ENCODE measurements at regions not wholly inside any gene's neighbourhood (a gene's known extent, or its start where the extent isn't known, plus 50 kb on each side); places are given as distances from the start of the nearest gene placed in this dataset.

DNA sequence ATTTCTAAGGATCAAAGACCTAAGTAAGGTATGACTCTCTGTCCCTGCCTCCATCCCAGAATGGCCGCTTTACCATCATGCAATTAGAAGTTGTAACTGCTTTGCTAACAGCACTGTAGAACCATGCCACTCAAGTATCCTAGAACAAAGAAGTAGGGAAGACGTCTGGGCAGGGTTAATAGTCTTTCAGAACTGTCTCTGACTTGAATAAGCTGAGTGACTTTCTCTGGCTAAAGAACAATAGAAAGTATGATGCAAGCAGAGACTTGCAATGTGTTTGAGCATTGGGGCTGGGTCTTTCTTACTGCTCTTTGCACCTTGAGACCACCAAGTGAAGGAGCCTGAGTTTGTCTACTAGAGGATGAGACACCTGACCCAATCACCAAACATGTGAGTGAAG lies 279.6 kb upstream of the JAG1 start:
- Histone ChIP-seq H3K27me3 (ENCODE audit: control insufficient read depth, insufficient read depth, low read length) (no peaks in the 10 kb centered on the region), H3K9me3 (ENCODE audit: control insufficient read depth, low read length) (no peaks in the 10 kb centered on the region), H3K36me3 (ENCODE audit: control insufficient read depth, insufficient read depth, low read length) (no peaks in the 10 kb centered on the region), H3K9ac (ENCODE audit: low read length) (no peak overlapping the region), H3K4me1 (ENCODE audit: control insufficient read depth, insufficient read depth, low read length) (peaks cover 16% of the 10 kb centered on the region), H3K4me3 (ENCODE audit: low read length) (no peak overlapping the region)

GRCh38 chr20:10954137-10954840 lies 280.5 kb upstream of the JAG1 start:
- Histone ChIP-seq H3K27me3 (ENCODE audit: control insufficient read depth, insufficient read depth, low read length) (no peaks in the 10 kb centered on the region), H3K36me3 (ENCODE audit: control insufficient read depth, insufficient read depth, low read length) (no peaks in the 10 kb centered on the region), H3K4me1 (ENCODE audit: control insufficient read depth, insufficient read depth, low read length) (peaks cover 16% of the 10 kb centered on the region), H3K4me3 (ENCODE audit: low read length) (no peak overlapping the region), H3K9me3 (ENCODE audit: control insufficient read depth, low read length) (no peaks in the 10 kb centered on the region), H3K9ac (ENCODE audit: low read length) (no peak overlapping the region)

GRCh38 chr20:10954908-10955580 lies 281.2 kb upstream of the JAG1 start:
- H3K36me3 ChIP-seq (ENCODE audit: control insufficient read depth, insufficient read depth, low read length): no peaks in the 10 kb centered on the region
- H3K4me3 ChIP-seq (ENCODE audit: low read length): no peak overlapping the region
- H3K9me3 ChIP-seq (ENCODE audit: control insufficient read depth, low read length): no peaks in the 10 kb centered on the region
- H3K4me1 ChIP-seq (ENCODE audit: control insufficient read depth, insufficient read depth, low read length): peaks cover 12% of the 10 kb centered on the region
- no peaks in the 10 kb centered on the region for H3K27me3 ChIP-seq (ENCODE audit: control insufficient read depth, insufficient read depth, low read length)
- H3K9ac ChIP-seq (ENCODE audit: low read length): no peak overlapping the region

DNA sequence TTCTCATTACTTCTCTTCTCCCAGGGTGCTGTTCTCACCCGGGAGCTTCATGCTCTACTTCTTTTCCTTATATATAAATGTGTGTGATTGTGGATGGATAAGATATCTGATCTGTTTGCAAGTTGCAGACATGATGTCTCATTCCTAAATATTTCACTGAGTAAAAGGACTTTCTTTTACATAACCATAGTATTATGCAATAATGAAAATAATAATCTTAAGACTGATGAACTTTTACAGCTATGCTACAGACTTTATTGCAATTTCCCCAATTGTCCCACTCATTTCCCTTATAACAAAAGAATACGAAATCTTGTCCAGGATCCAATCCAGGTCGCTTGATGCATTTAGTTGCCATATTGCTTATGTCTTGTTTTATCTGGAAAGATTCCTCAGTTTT lies 284.5 kb upstream of the JAG1 start:
- no peaks in the 10 kb centered on the region for H3K36me3 ChIP-seq (ENCODE audit: control insufficient read depth, insufficient read depth, low read length)
- no peak overlapping the region for H3K9ac ChIP-seq (ENCODE audit: low read length)
- H3K9me3 ChIP-seq (ENCODE audit: control insufficient read depth, low read length): no peaks in the 10 kb centered on the region
- no peaks in the 10 kb centered on the region for H3K27me3 ChIP-seq (ENCODE audit: control insufficient read depth, insufficient read depth, low read length)
- H3K4me1 ChIP-seq (ENCODE audit: control insufficient read depth, insufficient read depth, low read length): no peaks in the 10 kb centered on the region
- H3K4me3 ChIP-seq (ENCODE audit: low read length): no peak overlapping the region

GRCh38 chr20:10960416-10960815 lies 286.6 kb upstream of the JAG1 start:
- no peaks in the 10 kb centered on the region for H3K27me3 ChIP-seq (ENCODE audit: control insufficient read depth, insufficient read depth, low read length)
- H3K9ac ChIP-seq (ENCODE audit: low read length): no peak overlapping the region
- no peaks in the 10 kb centered on the region for H3K36me3 ChIP-seq (ENCODE audit: control insufficient read depth, insufficient read depth, low read length)
- no peak overlapping the region for H3K4me3 ChIP-seq (ENCODE audit: low read length)
- no peaks in the 10 kb centered on the region for H3K4me1 ChIP-seq (ENCODE audit: control insufficient read depth, insufficient read depth, low read length)
- no peaks in the 10 kb centered on the region for H3K9me3 ChIP-seq (ENCODE audit: control insufficient read depth, low read length)

GRCh38 chr20:10961651-10962288 lies 288.0 kb upstream of the JAG1 start:
- H3K36me3 ChIP-seq (ENCODE audit: control insufficient read depth, insufficient read depth, low read length): no peaks in the 10 kb centered on the region
- H3K4me1 ChIP-seq (ENCODE audit: control insufficient read depth, insufficient read depth, low read length): no peaks in the 10 kb centered on the region
- no peaks in the 10 kb centered on the region for H3K27me3 ChIP-seq (ENCODE audit: control insufficient read depth, insufficient read depth, low read length)
- H3K9ac ChIP-seq (ENCODE audit: low read length): no peak overlapping the region
- no peaks in the 10 kb centered on the region for H3K9me3 ChIP-seq (ENCODE audit: control insufficient read depth, low read length)
- no peak overlapping the region for H3K4me3 ChIP-seq (ENCODE audit: low read length)

- H3K27me3 ChIP-seq (ENCODE audit: control insufficient read depth, insufficient read depth, low read length): no peaks in the 10 kb centered on the region
- H3K4me1 ChIP-seq (ENCODE audit: control insufficient read depth, insufficient read depth, low read length): no peaks in the 10 kb centered on the region
- no peaks in the 10 kb centered on the region for H3K36me3 ChIP-seq (ENCODE audit: control insufficient read depth, insufficient read depth, low read length)
- no peak overlapping the region for H3K4me3 ChIP-seq (ENCODE audit: low read length)
- H3K9ac ChIP-seq (ENCODE audit: low read length): no peak overlapping the region
- no peaks in the 10 kb centered on the region for H3K9me3 ChIP-seq (ENCODE audit: control insufficient read depth, low read length)
Observed at GRCh38 chr20:10962937-10963336, 289.1 kb upstream of the JAG1 start.

DNA sequence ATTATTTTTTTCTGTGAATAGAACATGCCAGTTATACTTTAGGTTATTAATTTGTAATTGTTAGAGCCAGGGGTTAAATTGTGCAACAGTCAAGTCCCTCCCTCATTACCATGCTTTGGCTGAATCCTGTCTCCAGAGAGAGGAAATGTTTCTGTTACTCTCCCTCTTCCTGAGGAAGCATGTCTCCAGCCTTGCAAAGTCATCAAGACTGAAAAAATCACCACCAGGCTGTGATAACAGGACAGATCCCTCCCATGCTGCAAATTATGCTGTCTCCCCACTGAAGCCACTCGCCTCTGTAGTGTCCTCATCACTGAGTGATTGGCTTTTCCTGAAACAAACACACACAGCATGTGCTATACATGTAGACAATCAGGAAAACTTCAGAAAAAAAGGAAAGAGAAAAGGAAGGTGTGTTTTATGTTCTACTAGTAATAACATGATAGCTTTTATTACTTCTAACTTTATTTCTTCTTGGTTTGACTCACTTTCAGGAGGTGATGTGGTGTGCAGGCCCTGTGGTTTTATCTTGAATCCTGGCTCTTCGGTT lies 290.0 kb upstream of the JAG1 start:
- no peak overlapping the region for H3K4me3 ChIP-seq (ENCODE audit: low read length)
- H3K27me3 ChIP-seq (ENCODE audit: control insufficient read depth, insufficient read depth, low read length): no peaks in the 10 kb centered on the region
- H3K36me3 ChIP-seq (ENCODE audit: control insufficient read depth, insufficient read depth, low read length): no peaks in the 10 kb centered on the region
- H3K9me3 ChIP-seq (ENCODE audit: control insufficient read depth, low read length): no peaks in the 10 kb centered on the region
- H3K9ac ChIP-seq (ENCODE audit: low read length): no peak overlapping the region
- no peaks in the 10 kb centered on the region for H3K4me1 ChIP-seq (ENCODE audit: control insufficient read depth, insufficient read depth, low read length)

DNA sequence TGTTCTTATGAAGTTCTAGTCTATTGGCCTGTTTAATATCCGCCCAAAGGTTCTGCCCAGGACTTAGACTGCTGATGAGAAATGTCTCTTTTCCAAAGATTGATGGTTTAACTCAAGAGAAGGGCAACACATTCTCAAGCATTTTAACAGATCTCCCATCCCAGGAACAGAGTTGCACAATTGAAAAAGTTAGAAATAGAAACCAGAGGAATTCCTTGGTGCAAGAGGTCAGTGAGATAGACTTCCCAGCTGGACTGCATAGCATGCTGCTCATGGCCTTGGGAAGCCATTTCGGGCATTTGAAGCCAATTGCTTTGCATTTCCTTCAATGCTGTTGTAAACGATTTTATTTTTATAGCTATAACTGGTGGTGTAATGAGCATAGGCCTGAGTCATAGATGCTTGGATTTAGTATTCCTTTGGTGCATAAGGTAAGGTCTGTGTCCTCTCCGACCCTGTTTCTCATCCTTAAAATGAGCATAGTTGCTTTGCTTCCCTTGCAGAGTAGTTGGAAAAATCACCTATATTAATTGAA lies 292.2 kb upstream of the JAG1 start:
- no peaks in the 10 kb centered on the region for H3K4me1 ChIP-seq (ENCODE audit: control insufficient read depth, insufficient read depth, low read length)
- H3K9me3 ChIP-seq (ENCODE audit: control insufficient read depth, low read length): no peaks in the 10 kb centered on the region
- no peaks in the 10 kb centered on the region for H3K36me3 ChIP-seq (ENCODE audit: control insufficient read depth, insufficient read depth, low read length)
- no peak overlapping the region for H3K4me3 ChIP-seq (ENCODE audit: low read length)
- no peaks in the 10 kb centered on the region for H3K27me3 ChIP-seq (ENCODE audit: control insufficient read depth, insufficient read depth, low read length)
- H3K9ac ChIP-seq (ENCODE audit: low read length): no peak overlapping the region

DNA sequence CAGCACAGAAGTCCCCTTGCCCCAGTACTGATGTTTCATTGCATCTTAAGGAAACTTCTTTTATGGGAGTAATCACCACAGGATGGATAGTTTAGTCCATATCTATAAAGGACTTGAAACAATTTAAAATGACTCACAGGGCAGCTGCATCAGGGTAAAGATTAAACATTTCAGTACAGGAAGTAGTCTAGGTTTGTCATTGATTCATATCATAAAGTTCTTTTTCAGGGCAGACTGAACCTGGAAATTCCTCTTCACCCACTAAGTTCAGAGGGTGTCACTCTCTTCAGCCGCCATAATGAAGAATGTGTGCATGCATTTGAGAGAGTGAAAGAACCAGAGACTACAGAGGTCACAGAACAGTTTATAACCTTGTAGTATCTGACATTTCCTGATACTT lies 296.3 kb upstream of the JAG1 start:
- no peaks in the 10 kb centered on the region for H3K4me1 ChIP-seq (ENCODE audit: control insufficient read depth, insufficient read depth, low read length)

GRCh38 chr20:10971096-10971495 lies 297.3 kb upstream of the JAG1 start:
- no peak overlapping the region for H3K4me3 ChIP-seq (ENCODE audit: low read length)
- H3K4me1 ChIP-seq (ENCODE audit: control insufficient read depth, insufficient read depth, low read length): no peaks in the 10 kb centered on the region

More for the DNA sequence above, 296.3 kb upstream of the JAG1 start:
- H3K27me3 ChIP-seq (ENCODE audit: control insufficient read depth, insufficient read depth, low read length): no peaks in the 10 kb centered on the region
- no peak overlapping the region for H3K4me3 ChIP-seq (ENCODE audit: low read length)
- no peak overlapping the region for H3K9ac ChIP-seq (ENCODE audit: low read length)
- no peaks in the 10 kb centered on the region for H3K36me3 ChIP-seq (ENCODE audit: control insufficient read depth, insufficient read depth, low read length)
- H3K9me3 ChIP-seq (ENCODE audit: control insufficient read depth, low read length): no peaks in the 10 kb centered on the region

More at GRCh38 chr20:10971096-10971495, 297.3 kb upstream of the JAG1 start:
- Histone ChIP-seq H3K36me3 (ENCODE audit: control insufficient read depth, insufficient read depth, low read length) (no peaks in the 10 kb centered on the region), H3K9me3 (ENCODE audit: control insufficient read depth, low read length) (no peaks in the 10 kb centered on the region), H3K9ac (ENCODE audit: low read length) (no peak overlapping the region), H3K27me3 (ENCODE audit: control insufficient read depth, insufficient read depth, low read length) (no peaks in the 10 kb centered on the region)

Data from mucosa of stomach (tissue), 1 donor.